ENCODE measurements at regions not wholly inside any gene's neighbourhood (a gene's known extent, or its start where the extent isn't known, plus 50 kb on each side); places are given as distances from the start of the nearest gene placed in this dataset.

DNA sequence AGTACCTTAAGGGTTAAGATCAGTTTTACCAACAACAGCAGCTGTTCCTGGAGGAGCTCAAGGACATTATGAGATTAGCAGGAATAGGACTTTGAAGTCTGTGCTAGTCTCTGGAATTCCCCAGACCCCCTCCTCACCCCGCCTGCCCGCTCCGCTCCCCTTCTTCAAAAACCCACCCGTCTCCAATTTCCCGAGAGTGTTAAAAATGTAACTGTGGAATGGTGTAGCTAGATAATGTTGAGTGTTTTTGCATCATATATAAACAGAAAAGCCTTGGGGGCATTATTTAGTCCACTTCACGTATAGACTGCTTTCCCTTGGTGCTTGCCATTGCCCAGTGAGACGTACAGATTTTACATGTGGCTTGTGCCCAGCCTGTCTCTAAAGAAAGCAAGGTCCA, 65.0 kb upstream of the SEMA6D start (continued):
- TF ChIP-seq, protein P1, sequence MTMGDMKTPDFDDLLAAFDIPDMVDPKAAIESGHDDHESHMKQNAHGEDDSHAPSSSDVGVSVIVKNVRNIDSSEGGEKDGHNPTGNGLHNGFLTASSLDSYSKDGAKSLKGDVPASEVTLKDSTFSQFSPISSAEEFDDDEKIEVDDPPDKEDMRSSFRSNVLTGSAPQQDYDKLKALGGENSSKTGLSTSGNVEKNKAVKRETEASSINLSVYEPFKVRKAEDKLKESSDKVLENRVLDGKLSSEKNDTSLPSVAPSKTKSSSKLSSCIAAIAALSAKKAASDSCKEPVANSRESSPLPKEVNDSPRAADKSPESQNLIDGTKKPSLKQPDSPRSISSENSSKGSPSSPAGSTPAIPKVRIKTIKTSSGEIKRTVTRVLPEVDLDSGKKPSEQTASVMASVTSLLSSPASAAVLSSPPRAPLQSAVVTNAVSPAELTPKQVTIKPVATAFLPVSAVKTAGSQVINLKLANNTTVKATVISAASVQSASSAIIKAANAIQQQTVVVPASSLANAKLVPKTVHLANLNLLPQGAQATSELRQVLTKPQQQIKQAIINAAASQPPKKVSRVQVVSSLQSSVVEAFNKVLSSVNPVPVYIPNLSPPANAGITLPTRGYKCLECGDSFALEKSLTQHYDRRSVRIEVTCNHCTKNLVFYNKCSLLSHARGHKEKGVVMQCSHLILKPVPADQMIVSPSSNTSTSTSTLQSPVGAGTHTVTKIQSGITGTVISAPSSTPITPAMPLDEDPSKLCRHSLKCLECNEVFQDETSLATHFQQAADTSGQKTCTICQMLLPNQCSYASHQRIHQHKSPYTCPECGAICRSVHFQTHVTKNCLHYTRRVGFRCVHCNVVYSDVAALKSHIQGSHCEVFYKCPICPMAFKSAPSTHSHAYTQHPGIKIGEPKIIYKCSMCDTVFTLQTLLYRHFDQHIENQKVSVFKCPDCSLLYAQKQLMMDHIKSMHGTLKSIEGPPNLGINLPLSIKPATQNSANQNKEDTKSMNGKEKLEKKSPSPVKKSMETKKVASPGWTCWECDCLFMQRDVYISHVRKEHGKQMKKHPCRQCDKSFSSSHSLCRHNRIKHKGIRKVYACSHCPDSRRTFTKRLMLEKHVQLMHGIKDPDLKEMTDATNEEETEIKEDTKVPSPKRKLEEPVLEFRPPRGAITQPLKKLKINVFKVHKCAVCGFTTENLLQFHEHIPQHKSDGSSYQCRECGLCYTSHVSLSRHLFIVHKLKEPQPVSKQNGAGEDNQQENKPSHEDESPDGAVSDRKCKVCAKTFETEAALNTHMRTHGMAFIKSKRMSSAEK (CRISPR knock-in tag; IDR thresholded peaks at IDR 0.05; ENCODE audit: borderline replicate concordance): no peak
- TF ChIP-seq NR2C2 (CRISPR knock-in tag; IDR thresholded peaks at IDR 0.05) (no peak), TP53 (CRISPR knock-in tag; IDR thresholded peaks at IDR 0.05) (no peak)

DNA sequence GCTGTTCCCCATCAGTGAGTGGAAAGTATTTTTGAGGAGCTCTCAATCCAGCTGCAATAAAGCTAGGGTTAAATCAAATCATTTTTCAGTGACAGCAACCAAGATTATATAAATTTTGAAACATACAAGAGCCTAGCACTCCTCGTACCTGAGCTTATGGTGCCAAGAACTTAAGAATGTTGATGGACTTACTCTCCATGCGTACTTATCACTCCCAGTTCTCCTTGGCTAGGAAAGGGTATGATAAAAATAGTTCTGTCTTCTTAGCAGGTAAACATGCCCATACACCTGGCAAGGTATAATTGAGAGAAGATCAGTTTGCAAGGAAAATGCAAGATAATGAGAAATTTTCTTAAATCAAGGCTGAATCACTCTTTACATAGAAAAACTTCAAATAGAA, 64.5 kb upstream of the SEMA6D start:
- Mint-ChIP-seq H3K4me1 (peaks cover 7% of the 10 kb centered on the region; the same call in 1 of the 2 replicates), H3K27ac (no peak overlapping the region)

More for the DNA sequence above, 64.5 kb upstream of the SEMA6D start:
- Mint-ChIP-seq H3K27me3 (ENCODE audit: low read depth) (peaks cover 10% of the 10 kb centered on the region), H3K4me3 (no peak overlapping the region), H3K36me3 (no peaks in the 10 kb centered on the region), H3K9me3 (no peaks in the 10 kb centered on the region)
- no peak for ATAC-seq
- DNase-seq (ENCODE audit: low spot score): no peak
- ChIA-PET CTCF (no interaction called here), POLR2A (no interaction called here)
- TF ChIP-seq RORB (CRISPR knock-in tag; IDR thresholded peaks at IDR 0.05) (no peak), ZNF138 (CRISPR knock-in tag; conservative IDR thresholded peaks at IDR 0.05) (no peak), TCF7 (CRISPR knock-in tag; IDR thresholded peaks at IDR 0.05; ENCODE audit: low read depth) (no peak), FOXK1 (CRISPR knock-in tag; IDR thresholded peaks at IDR 0.05) (no peak), CBFB (CRISPR knock-in tag; IDR thresholded peaks at IDR 0.05; ENCODE audit: low read depth) (no peak)
- TF ChIP-seq, protein P2, sequence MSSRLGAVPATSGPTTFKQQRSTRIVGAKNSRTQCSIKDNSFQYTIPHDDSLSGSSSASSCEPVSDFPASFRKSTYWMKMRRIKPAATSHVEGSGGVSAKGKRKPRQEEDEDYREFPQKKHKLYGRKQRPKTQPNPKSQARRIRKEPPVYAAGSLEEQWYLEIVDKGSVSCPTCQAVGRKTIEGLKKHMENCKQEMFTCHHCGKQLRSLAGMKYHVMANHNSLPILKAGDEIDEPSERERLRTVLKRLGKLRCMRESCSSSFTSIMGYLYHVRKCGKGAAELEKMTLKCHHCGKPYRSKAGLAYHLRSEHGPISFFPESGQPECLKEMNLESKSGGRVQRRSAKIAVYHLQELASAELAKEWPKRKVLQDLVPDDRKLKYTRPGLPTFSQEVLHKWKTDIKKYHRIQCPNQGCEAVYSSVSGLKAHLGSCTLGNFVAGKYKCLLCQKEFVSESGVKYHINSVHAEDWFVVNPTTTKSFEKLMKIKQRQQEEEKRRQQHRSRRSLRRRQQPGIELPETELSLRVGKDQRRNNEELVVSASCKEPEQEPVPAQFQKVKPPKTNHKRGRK (CRISPR knock-in tag; IDR thresholded peaks at IDR 0.05; ENCODE audit: borderline replicate concordance): no peak
- TF ChIP-seq, protein P3, sequence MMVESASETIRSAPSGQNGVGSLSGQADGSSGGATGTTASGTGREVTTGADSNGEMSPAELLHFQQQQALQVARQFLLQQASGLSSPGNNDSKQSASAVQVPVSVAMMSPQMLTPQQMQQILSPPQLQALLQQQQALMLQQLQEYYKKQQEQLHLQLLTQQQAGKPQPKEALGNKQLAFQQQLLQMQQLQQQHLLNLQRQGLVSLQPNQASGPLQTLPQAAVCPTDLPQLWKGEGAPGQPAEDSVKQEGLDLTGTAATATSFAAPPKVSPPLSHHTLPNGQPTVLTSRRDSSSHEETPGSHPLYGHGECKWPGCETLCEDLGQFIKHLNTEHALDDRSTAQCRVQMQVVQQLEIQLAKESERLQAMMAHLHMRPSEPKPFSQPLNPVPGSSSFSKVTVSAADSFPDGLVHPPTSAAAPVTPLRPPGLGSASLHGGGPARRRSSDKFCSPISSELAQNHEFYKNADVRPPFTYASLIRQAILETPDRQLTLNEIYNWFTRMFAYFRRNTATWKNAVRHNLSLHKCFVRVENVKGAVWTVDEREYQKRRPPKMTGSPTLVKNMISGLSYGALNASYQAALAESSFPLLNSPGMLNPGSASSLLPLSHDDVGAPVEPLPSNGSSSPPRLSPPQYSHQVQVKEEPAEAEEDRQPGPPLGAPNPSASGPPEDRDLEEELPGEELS (CRISPR knock-in tag; IDR thresholded peaks at IDR 0.05): no peak
- TF ChIP-seq, protein P4, sequence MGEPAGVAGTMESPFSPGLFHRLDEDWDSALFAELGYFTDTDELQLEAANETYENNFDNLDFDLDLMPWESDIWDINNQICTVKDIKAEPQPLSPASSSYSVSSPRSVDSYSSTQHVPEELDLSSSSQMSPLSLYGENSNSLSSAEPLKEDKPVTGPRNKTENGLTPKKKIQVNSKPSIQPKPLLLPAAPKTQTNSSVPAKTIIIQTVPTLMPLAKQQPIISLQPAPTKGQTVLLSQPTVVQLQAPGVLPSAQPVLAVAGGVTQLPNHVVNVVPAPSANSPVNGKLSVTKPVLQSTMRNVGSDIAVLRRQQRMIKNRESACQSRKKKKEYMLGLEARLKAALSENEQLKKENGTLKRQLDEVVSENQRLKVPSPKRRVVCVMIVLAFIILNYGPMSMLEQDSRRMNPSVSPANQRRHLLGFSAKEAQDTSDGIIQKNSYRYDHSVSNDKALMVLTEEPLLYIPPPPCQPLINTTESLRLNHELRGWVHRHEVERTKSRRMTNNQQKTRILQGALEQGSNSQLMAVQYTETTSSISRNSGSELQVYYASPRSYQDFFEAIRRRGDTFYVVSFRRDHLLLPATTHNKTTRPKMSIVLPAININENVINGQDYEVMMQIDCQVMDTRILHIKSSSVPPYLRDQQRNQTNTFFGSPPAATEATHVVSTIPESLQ (CRISPR knock-in tag; IDR thresholded peaks at IDR 0.05): no peak
- TF ChIP-seq, protein P1 (CRISPR knock-in tag; IDR thresholded peaks at IDR 0.05; ENCODE audit: borderline replicate concordance): no peak

Measured in WTC11 (cell line).